GM19023 (cell line): ENCODE measurements at regions not wholly inside any gene's neighbourhood (a gene's known extent, or its start where the extent isn't known, plus 50 kb on each side); places are given as distances from the start of the nearest gene placed in this dataset.

Experiments used
- ATAC-seq: cut with Tn5 transposase; IDR thresholded peaks from one replicate; pipeline ENCODE4 v1.9.1; 2021; ENCODE audit warnings: mild to moderate bottlenecking, moderate library complexity; ENCODE audit not compliant: unreplicated experiment

- ATAC-seq, result no peak
Measured at GRCh38 chr9:87275047-87275725, 222.5 kb upstream of the DAPK1 start.

- ATAC-seq, result no peak
Measured at GRCh38 chr9:87276327-87276841, 221.3 kb upstream of the DAPK1 start.

- no peak for ATAC-seq
Measured at GRCh38 chr9:87276851-87277261, 220.8 kb upstream of the DAPK1 start.

GRCh38 chr9:87277346-87277745 is 220.3 kb upstream of the DAPK1 start:
- ATAC-seq, result no peak

GRCh38 chr9:87278971-87279733 is 218.5 kb upstream of the DAPK1 start:
- ATAC-seq, result no peak

- no peak for ATAC-seq
Measured at GRCh38 chr9:87280421-87280820, 217.2 kb upstream of the DAPK1 start.

- ATAC-seq, result no peak
Measured at GRCh38 chr9:87282538-87282937, 215.1 kb upstream of the DAPK1 start.

GRCh38 chr9:87283585-87283984 is 214.1 kb upstream of the DAPK1 start:
- ATAC-seq, result no peak

GRCh38 chr9:87285183-87285850 is 212.3 kb upstream of the DAPK1 start:
- ATAC-seq, result no peak

GRCh38 chr9:87286506-87286905 is 211.2 kb upstream of the DAPK1 start:
- ATAC-seq, result no peak

- no peak for ATAC-seq
Measured at GRCh38 chr9:87290241-87291052, 207.2 kb upstream of the DAPK1 start.

GRCh38 chr9:87292449-87293191 is 205.0 kb upstream of the DAPK1 start:
- ATAC-seq, result no peak

- ATAC-seq, result no peak
Measured at GRCh38 chr9:87294126-87294525, 203.5 kb upstream of the DAPK1 start.

GRCh38 chr9:87300915-87301314 is 196.8 kb upstream of the DAPK1 start:
- no peak for ATAC-seq

- no peak for ATAC-seq
Measured at GRCh38 chr9:87301371-87301770, 196.3 kb upstream of the DAPK1 start.

- ATAC-seq, result no peak
Measured at GRCh38 chr9:87305151-87305550, 192.5 kb upstream of the DAPK1 start.

GRCh38 chr9:87306006-87306405 is 191.7 kb upstream of the DAPK1 start:
- no peak for ATAC-seq

- no peak for ATAC-seq
Measured at GRCh38 chr9:87307848-87308247, 189.8 kb upstream of the DAPK1 start.

GRCh38 chr9:87309236-87309635 is 188.4 kb upstream of the DAPK1 start:
- ATAC-seq, result no peak

GRCh38 chr9:87310827-87311523 is 186.7 kb upstream of the DAPK1 start:
- no peak for ATAC-seq
